Neutrophil (primary cell): ENCODE measurements at regions not wholly inside any gene's neighbourhood (a gene's known extent, or its start where the extent isn't known, plus 50 kb on each side); places are given as distances from the start of the nearest gene placed in this dataset.

ENCODE experiments used
- H3K27ac ChIP-seq: fragments of 200-600 bp; sonication (generic); 2 replicates; pipeline ENCODE4 v1.5.1; 2016; ENCODE audit warnings: mild to moderate bottlenecking, moderate library complexity
- H3K27me3 ChIP-seq: fragments of 200-600 bp; sonication (generic); 2 replicates; pipeline ENCODE4 v1.6.0; 2016; ENCODE audit warnings: mild to moderate bottlenecking
- H3K36me3 ChIP-seq: fragments of 200-600 bp; sonication (generic); 2 replicates; pipeline ENCODE4 v1.5.1; 2017
- H3K4me1 ChIP-seq, 2 experiments: fragments of 200-600 bp in 1 of 2; sonication (generic) in 1 of 2; 1 replicate in 1 of 2; 2 replicates in 1 of 2; pipeline versions ENCODE4 v1.5.1 to v1.6.1; 2013 to 2016; ENCODE audit warnings: low read depth in 1 of 2, low read length in 1 of 2, mild to moderate bottlenecking in 1 of 2, moderate library complexity in 1 of 2; ENCODE audit not compliant: control insufficient read depth in 1 of 2, insufficient read depth in 1 of 2
- H3K4me3 ChIP-seq, 2 experiments: fragments of 200-600 bp in 1 of 2; sonication (generic) in 1 of 2; 1 replicate in 1 of 2; 2 replicates in 1 of 2; pipeline ENCODE4 v1.5.1; 2013 to 2016; ENCODE audit warnings: low read depth in 1 of 2, low read length in 1 of 2, mild to moderate bottlenecking in 1 of 2, moderate library complexity in 1 of 2
- H3K9me3 ChIP-seq: fragments of 200-600 bp; sonication (generic); 2 replicates; pipeline ENCODE4 v1.5.1; 2016
- CTCF ChIP-seq: fragments of 200-600 bp; sonication (generic); IDR thresholded peaks from 2 replicates; pipeline ENCODE4 v1.5.1; 2016; ENCODE audit warnings: antibody characterized with exemption

- no peaks in the 10 kb centered on the region for H3K9me3 ChIP-seq
- no peaks in the 10 kb centered on the region for H3K36me3 ChIP-seq
- no peak overlapping the region for H3K4me3 ChIP-seq
- peaks cover 4% of the 10 kb centered on the region in 2 experiments for H3K4me1 ChIP-seq
- TF ChIP-seq CTCF, result no peak
- peaks cover 38% of the 10 kb centered on the region for H3K27me3 ChIP-seq
- H3K27ac ChIP-seq, result no peak overlapping the region
These were observed 179.5 kb downstream of the SMAD2 start for GRCh38 chr18:47750889-47751423.

GRCh38 chr18:47749600-47749973, 180.9 kb downstream of the SMAD2 start:
- Histone ChIP-seq H3K9me3 (no peaks in the 10 kb centered on the region), H3K4me3 (no peak overlapping the region), H3K36me3 (no peaks in the 10 kb centered on the region), H3K27ac (no peak overlapping the region), H3K27me3 (peaks cover 38% of the 10 kb centered on the region), H3K4me1 (peaks cover 4% of the 10 kb centered on the region in 2 experiments)
- no peak for TF ChIP-seq CTCF

- peaks cover 4% of the 10 kb centered on the region in 2 experiments for H3K4me1 ChIP-seq
- H3K27ac ChIP-seq, result no peak overlapping the region
- H3K27me3 ChIP-seq, result peaks cover 38% of the 10 kb centered on the region
- no peaks in the 10 kb centered on the region for H3K36me3 ChIP-seq
- peak; percentile 99 for TF ChIP-seq CTCF
- H3K4me3 ChIP-seq, result no peak overlapping the region
- H3K9me3 ChIP-seq, result no peaks in the 10 kb centered on the region
These were observed 181.4 kb downstream of the SMAD2 start for GRCh38 chr18:47748847-47749599.

GRCh38 chr18:47748093-47748796, 182.2 kb downstream of the SMAD2 start:
- Histone ChIP-seq H3K36me3 (no peaks in the 10 kb centered on the region), H3K27ac (no peak overlapping the region), H3K4me3 (no peak overlapping the region), H3K27me3 (peaks cover 40% of the 10 kb centered on the region), H3K9me3 (no peaks in the 10 kb centered on the region), H3K4me1 (peaks cover 4% of the 10 kb centered on the region in 2 experiments)
- TF ChIP-seq CTCF, result no peak

- peaks cover 45% of the 10 kb centered on the region for H3K27me3 ChIP-seq
- H3K4me1 ChIP-seq, result peaks cover 4% of the 10 kb centered on the region in 2 experiments
- H3K4me3 ChIP-seq, result no peak overlapping the region
- H3K9me3 ChIP-seq, result no peaks in the 10 kb centered on the region
- H3K36me3 ChIP-seq, result no peaks in the 10 kb centered on the region
- no peak for TF ChIP-seq CTCF
- H3K27ac ChIP-seq, result no peak overlapping the region
These were observed 183.1 kb downstream of the SMAD2 start for GRCh38 chr18:47747260-47747795.
